ENCODE measurements at regions not wholly inside any gene's neighbourhood (a gene's known extent, or its start where the extent isn't known, plus 50 kb on each side); places are given as distances from the start of the nearest gene placed in this dataset.

DNA sequence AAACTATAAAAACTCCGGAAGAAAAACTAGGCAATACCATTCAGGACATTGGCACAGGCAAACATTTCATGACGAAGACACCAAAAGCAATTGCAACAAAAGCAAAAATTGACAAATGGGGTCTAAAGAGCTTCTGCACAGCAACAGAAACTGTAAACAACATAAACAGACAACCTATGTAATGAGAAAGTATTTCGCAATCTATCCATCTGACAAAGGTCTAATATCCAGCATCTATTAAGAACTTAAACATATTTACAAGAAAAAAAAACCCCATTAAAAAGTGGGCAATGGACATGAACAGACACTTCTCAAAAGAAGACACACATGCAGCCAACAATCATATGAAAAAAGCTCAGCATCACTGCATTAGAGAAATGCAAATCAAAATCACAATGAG lies 498.6 kb downstream of the HINT1 start:
- H3K4me3 ChIP-seq: no peak overlapping the region
- H3F3A ChIP-seq (replicated peaks; ENCODE audit: low read depth): no peaks in the 10 kb centered on the region
- Mint-ChIP-seq H3K4me3 (no peak overlapping the region), H3K4me1 (no peaks in the 10 kb centered on the region), H3K27ac (no peak overlapping the region), H3K9me3 (no peaks in the 10 kb centered on the region; the same call in 1 of the 3 replicates), H3K27me3 (ENCODE audit: insufficient read depth, low read depth, poor library complexity) (no peaks in the 10 kb centered on the region), H3K36me3 (ENCODE audit: low read depth) (no peaks in the 10 kb centered on the region)
- H2AFZ ChIP-seq: no peak overlapping the region
- H3K4me2 ChIP-seq: no peak overlapping the region
- no peaks in the 10 kb centered on the region for H3K79me2 ChIP-seq (replicated peaks; ENCODE audit: insufficient read depth)
- DNase-seq (ENCODE audit: low spot score): no peak
- TF ChIP-seq, protein P1, sequence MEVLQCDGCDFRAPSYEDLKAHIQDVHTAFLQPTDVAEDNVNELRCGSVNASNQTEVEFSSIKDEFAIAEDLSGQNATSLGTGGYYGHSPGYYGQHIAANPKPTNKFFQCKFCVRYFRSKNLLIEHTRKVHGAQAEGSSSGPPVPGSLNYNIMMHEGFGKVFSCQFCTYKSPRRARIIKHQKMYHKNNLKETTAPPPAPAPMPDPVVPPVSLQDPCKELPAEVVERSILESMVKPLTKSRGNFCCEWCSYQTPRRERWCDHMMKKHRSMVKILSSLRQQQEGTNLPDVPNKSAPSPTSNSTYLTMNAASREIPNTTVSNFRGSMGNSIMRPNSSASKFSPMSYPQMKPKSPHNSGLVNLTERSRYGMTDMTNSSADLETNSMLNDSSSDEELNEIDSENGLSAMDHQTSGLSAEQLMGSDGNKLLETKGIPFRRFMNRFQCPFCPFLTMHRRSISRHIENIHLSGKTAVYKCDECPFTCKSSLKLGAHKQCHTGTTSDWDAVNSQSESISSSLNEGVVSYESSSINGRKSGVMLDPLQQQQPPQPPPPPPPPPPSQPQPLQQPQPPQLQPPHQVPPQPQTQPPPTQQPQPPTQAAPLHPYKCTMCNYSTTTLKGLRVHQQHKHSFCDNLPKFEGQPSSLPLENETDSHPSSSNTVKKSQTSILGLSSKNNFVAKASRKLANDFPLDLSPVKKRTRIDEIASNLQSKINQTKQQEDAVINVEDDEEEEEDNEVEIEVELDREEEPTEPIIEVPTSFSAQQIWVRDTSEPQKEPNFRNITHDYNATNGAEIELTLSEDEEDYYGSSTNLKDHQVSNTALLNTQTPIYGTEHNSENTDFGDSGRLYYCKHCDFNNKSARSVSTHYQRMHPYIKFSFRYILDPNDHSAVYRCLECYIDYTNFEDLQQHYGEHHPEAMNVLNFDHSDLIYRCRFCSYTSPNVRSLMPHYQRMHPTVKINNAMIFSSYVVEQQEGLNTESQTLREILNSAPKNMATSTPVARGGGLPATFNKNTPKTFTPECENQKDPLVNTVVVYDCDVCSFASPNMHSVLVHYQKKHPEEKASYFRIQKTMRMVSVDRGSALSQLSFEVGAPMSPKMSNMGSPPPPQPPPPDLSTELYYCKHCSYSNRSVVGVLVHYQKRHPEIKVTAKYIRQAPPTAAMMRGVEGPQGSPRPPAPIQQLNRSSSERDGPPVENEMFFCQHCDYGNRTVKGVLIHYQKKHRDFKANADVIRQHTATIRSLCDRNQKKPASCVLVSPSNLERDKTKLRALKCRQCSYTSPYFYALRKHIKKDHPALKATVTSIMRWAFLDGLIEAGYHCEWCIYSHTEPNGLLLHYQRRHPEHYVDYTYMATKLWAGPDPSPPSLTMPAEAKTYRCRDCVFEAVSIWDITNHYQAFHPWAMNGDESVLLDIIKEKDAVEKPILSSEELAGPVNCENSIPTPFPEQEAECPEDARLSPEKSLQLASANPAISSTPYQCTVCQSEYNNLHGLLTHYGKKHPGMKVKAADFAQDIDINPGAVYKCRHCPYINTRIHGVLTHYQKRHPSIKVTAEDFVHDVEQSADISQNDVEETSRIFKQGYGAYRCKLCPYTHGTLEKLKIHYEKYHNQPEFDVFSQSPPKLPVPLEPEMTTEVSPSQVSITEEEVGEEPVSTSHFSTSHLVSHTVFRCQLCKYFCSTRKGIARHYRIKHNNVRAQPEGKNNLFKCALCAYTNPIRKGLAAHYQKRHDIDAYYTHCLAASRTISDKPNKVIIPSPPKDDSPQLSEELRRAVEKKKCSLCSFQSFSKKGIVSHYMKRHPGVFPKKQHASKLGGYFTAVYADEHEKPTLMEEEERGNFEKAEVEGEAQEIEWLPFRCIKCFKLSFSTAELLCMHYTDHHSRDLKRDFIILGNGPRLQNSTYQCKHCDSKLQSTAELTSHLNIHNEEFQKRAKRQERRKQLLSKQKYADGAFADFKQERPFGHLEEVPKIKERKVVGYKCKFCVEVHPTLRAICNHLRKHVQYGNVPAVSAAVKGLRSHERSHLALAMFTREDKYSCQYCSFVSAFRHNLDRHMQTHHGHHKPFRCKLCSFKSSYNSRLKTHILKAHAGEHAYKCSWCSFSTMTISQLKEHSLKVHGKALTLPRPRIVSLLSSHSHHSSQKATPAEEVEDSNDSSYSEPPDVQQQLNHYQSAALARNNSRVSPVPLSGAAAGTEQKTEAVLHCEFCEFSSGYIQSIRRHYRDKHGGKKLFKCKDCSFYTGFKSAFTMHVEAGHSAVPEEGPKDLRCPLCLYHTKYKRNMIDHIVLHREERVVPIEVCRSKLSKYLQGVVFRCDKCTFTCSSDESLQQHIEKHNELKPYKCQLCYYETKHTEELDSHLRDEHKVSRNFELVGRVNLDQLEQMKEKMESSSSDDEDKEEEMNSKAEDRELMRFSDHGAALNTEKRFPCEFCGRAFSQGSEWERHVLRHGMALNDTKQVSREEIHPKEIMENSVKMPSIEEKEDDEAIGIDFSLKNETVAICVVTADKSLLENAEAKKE (CRISPR knock-in tag; IDR thresholded peaks at IDR 0.05): no peak
- TF ChIP-seq, protein P2, sequence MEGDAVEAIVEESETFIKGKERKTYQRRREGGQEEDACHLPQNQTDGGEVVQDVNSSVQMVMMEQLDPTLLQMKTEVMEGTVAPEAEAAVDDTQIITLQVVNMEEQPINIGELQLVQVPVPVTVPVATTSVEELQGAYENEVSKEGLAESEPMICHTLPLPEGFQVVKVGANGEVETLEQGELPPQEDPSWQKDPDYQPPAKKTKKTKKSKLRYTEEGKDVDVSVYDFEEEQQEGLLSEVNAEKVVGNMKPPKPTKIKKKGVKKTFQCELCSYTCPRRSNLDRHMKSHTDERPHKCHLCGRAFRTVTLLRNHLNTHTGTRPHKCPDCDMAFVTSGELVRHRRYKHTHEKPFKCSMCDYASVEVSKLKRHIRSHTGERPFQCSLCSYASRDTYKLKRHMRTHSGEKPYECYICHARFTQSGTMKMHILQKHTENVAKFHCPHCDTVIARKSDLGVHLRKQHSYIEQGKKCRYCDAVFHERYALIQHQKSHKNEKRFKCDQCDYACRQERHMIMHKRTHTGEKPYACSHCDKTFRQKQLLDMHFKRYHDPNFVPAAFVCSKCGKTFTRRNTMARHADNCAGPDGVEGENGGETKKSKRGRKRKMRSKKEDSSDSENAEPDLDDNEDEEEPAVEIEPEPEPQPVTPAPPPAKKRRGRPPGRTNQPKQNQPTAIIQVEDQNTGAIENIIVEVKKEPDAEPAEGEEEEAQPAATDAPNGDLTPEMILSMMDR (conservative IDR thresholded peaks at IDR 0.05; ENCODE audit: low read depth in 2 of 2): no peak
- no peak for TF ChIP-seq NANOG (IDR thresholded peaks at IDR 0.05; ENCODE audit: borderline replicate concordance)
- TF ChIP-seq ZNF331 (CRISPR knock-in tag; IDR thresholded peaks at IDR 0.05; ENCODE audit: low read depth): no peak
- no peak for TF ChIP-seq EZH2 (IDR thresholded peaks at IDR 0.05; ENCODE audit: low read depth, unreplicated experiment)
- TF ChIP-seq, protein P3, sequence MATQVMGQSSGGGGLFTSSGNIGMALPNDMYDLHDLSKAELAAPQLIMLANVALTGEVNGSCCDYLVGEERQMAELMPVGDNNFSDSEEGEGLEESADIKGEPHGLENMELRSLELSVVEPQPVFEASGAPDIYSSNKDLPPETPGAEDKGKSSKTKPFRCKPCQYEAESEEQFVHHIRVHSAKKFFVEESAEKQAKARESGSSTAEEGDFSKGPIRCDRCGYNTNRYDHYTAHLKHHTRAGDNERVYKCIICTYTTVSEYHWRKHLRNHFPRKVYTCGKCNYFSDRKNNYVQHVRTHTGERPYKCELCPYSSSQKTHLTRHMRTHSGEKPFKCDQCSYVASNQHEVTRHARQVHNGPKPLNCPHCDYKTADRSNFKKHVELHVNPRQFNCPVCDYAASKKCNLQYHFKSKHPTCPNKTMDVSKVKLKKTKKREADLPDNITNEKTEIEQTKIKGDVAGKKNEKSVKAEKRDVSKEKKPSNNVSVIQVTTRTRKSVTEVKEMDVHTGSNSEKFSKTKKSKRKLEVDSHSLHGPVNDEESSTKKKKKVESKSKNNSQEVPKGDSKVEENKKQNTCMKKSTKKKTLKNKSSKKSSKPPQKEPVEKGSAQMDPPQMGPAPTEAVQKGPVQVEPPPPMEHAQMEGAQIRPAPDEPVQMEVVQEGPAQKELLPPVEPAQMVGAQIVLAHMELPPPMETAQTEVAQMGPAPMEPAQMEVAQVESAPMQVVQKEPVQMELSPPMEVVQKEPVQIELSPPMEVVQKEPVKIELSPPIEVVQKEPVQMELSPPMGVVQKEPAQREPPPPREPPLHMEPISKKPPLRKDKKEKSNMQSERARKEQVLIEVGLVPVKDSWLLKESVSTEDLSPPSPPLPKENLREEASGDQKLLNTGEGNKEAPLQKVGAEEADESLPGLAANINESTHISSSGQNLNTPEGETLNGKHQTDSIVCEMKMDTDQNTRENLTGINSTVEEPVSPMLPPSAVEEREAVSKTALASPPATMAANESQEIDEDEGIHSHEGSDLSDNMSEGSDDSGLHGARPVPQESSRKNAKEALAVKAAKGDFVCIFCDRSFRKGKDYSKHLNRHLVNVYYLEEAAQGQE (IDR thresholded peaks at IDR 0.05; ENCODE audit: unreplicated experiment): no peak
- no peak for TF ChIP-seq STAT1 (IDR thresholded peaks at IDR 0.05; ENCODE audit: unreplicated experiment)
- TF ChIP-seq, protein P4, sequence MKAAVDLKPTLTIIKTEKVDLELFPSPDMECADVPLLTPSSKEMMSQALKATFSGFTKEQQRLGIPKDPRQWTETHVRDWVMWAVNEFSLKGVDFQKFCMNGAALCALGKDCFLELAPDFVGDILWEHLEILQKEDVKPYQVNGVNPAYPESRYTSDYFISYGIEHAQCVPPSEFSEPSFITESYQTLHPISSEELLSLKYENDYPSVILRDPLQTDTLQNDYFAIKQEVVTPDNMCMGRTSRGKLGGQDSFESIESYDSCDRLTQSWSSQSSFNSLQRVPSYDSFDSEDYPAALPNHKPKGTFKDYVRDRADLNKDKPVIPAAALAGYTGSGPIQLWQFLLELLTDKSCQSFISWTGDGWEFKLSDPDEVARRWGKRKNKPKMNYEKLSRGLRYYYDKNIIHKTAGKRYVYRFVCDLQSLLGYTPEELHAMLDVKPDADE (IDR thresholded peaks at IDR 0.05): no peak
- TF ChIP-seq ZNF114 (CRISPR knock-in tag; IDR thresholded peaks at IDR 0.05): no peak
- TF ChIP-seq JUNB (IDR thresholded peaks at IDR 0.05; ENCODE audit: unreplicated experiment): no peak
- TF ChIP-seq CREB1 (CRISPR knock-in tag; IDR thresholded peaks at IDR 0.05; ENCODE audit: low read depth): no peak
- TF ChIP-seq EZH2phosphoT487 (IDR thresholded peaks at IDR 0.05; ENCODE audit: unreplicated experiment): no peak
- no peak for TF ChIP-seq POLR2AphosphoS5 (IDR thresholded peaks at IDR 0.05; ENCODE audit: low read depth)
- no peak overlapping the region for H3K27ac ChIP-seq (ENCODE audit: low read depth)
- no peaks in the 10 kb centered on the region; the same call in 1 of the 2 replicates for H3K36me3 ChIP-seq (ENCODE audit: insufficient read depth)
- H3K27me3 ChIP-seq (ENCODE audit: insufficient read depth): no peaks in the 10 kb centered on the region
- H3K9me2 ChIP-seq (ENCODE audit: insufficient read depth): no peaks in the 10 kb centered on the region
- H4K20me1 ChIP-seq (replicated peaks; ENCODE audit: insufficient read depth): no peaks in the 10 kb centered on the region
- no peaks in the 10 kb centered on the region for H3K4me1 ChIP-seq (ENCODE audit: insufficient read depth)
- no peak for ATAC-seq

Data from GM23338 (cell line).